GM12872 (cell line): ENCODE measurements at regions not wholly inside any gene's neighbourhood (a gene's known extent, or its start where the extent isn't known, plus 50 kb on each side); places are given as distances from the start of the nearest gene placed in this dataset.

Experiments
- TF ChIP-seq, protein P1 (sequence below): IDR thresholded peaks from 3 replicates; pipeline ENCODE4 v1.5.1; 2011; ENCODE audit warnings: low read depth, mild to moderate bottlenecking, low read length, moderate library complexity; ENCODE audit not compliant: insufficient read depth

DNA sequence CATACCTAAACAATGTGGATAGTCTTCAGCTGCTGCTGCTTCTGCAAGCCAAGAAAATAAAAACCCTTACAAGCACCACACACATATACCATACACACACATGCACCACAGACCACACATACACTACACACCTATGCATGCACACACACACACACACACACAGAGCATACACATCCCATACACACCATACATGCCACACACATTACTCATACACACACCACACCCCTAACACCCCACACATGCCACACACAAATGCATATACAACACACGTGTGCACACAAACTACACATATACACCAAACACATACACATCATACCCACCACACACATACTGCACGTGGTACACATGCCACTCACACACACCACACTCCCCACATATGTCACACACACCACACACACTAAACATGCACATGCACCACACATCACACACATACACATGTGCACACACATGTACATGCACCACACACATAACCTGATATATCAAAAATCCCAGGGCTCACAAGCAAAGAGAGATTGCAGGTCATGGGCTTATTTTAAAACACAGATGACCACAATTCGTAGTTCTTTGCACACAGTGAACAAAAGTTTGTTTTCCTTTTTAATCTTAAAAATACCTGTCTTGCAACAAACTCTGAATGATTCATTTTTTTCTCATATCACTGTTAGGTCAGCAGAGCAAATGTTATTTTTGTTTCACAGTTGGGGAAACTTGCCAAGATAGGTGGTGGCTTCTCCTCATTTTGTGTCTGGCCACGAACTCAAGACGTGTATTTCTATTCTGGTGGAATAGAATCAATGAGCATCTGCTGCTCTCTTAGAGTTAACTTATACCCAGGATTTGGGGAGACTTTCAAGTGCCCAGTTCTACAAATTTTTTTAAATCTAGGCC lies 456.6 kb downstream of the FGF9 start:
- TF ChIP-seq, protein P1, sequence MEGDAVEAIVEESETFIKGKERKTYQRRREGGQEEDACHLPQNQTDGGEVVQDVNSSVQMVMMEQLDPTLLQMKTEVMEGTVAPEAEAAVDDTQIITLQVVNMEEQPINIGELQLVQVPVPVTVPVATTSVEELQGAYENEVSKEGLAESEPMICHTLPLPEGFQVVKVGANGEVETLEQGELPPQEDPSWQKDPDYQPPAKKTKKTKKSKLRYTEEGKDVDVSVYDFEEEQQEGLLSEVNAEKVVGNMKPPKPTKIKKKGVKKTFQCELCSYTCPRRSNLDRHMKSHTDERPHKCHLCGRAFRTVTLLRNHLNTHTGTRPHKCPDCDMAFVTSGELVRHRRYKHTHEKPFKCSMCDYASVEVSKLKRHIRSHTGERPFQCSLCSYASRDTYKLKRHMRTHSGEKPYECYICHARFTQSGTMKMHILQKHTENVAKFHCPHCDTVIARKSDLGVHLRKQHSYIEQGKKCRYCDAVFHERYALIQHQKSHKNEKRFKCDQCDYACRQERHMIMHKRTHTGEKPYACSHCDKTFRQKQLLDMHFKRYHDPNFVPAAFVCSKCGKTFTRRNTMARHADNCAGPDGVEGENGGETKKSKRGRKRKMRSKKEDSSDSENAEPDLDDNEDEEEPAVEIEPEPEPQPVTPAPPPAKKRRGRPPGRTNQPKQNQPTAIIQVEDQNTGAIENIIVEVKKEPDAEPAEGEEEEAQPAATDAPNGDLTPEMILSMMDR, result no peak

GRCh38 chr13:22128441-22129408 lies 457.9 kb downstream of the FGF9 start:
- TF ChIP-seq, protein P1, result no peak

- TF ChIP-seq, protein P1, result no peak
Observed at GRCh38 chr13:22130254-22130653, 459.4 kb downstream of the FGF9 start.

DNA sequence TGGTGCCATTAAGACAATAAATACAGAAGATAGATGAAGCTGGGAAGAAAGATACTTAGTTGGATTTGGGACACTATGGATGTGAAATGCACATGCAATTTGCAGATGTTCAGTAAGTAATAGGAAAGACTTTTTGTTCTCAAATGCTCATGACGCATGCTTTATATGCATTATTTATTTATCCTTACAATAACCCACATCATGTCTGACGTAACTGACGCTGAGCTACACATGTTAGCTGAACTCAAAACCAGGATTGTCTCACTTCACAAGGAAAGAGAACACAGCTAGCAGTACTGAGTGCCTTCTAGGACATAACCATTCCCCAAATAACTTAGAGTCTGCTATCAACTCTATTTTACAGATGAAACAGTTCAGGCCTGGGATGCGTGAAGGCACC lies 463.4 kb downstream of the FGF9 start:
- TF ChIP-seq, protein P1, result no peak

- TF ChIP-seq, protein P1, result no peak
Observed at GRCh38 chr13:22135446-22135845, 464.6 kb downstream of the FGF9 start.

- TF ChIP-seq, protein P1, result no peak
Observed at GRCh38 chr13:22137361-22138050, 466.6 kb downstream of the FGF9 start.
